Activated B cell treated with CpG ODN at 0.5 μM for 24 hours (primary cell): ENCODE measurements at regions not wholly inside any gene's neighbourhood (a gene's known extent, or its start where the extent isn't known, plus 50 kb on each side); places are given as distances from the start of the nearest gene placed in this dataset.

Experiments
- ATAC-seq: fragments of 200-7000 bp; cut with Tn5 transposase; one replicate; pipeline ENCODE4 v1.10.0; 2021; ENCODE audit warnings: low read depth, mild to moderate bottlenecking, moderate library complexity
- CTCF ChIA-PET: fragments of 350-600 bp; sonication (Branson Sonifier 250); formaldehyde crosslinking; loops from one replicate; lab custom pipeline; 2021; ENCODE audit warnings: antibody characterized with exemption; lab: Charles Lee
- POLR2A ChIA-PET: fragments of 350-600 bp; sonication (Branson Sonifier 250); formaldehyde crosslinking; loops from one replicate; lab custom pipeline; 2021; ENCODE audit warnings: antibody characterized with exemption; lab: Charles Lee
- DNase-seq: peaks from one replicate; pipeline ENCODE4 v3.0.0; 2022
- H3K27ac Mint-ChIP-seq: one replicate; pipeline ENCODE4 v1.8.0; 2020; ENCODE audit warnings: mixed read lengths
- H3K27me3 Mint-ChIP-seq: one replicate; pipeline ENCODE4 v1.8.0; 2021; ENCODE audit warnings: mixed read lengths
- H3K36me3 Mint-ChIP-seq: one replicate; pipeline ENCODE4 v1.8.0; 2021; ENCODE audit warnings: low read depth, mixed read lengths
- H3K4me1 Mint-ChIP-seq: one replicate; pipeline ENCODE4 v1.8.0; 2021; ENCODE audit warnings: mixed read lengths
- H3K4me3 Mint-ChIP-seq: one replicate; pipeline ENCODE4 v1.8.0; 2020; ENCODE audit warnings: mild to moderate bottlenecking, mixed read lengths
- H3K9me3 Mint-ChIP-seq: one replicate; pipeline ENCODE4 v1.8.0; 2020; ENCODE audit warnings: mixed read lengths
- CTCF ChIP-seq: fragments of 200-600 bp; IDR thresholded peaks from one replicate; pipeline ENCODE4 v1.8.0; 2022; ENCODE audit warnings: antibody characterized with exemption, mild to moderate bottlenecking
- intact Hi-C: fragments of 100-400 bp; cut with micrococcal nuclease; formaldehyde crosslinking; loops from one replicate; pipeline ENCODE4 v1.15.1; 2024

GRCh38 chr5:68478301-68479095 lies 262.9 kb downstream of the PIK3R1 start:
- peaks cover 7% of the 10 kb centered on the region for H3K4me1 Mint-ChIP-seq
- H3K36me3 Mint-ChIP-seq: no peaks in the 10 kb centered on the region

DNA sequence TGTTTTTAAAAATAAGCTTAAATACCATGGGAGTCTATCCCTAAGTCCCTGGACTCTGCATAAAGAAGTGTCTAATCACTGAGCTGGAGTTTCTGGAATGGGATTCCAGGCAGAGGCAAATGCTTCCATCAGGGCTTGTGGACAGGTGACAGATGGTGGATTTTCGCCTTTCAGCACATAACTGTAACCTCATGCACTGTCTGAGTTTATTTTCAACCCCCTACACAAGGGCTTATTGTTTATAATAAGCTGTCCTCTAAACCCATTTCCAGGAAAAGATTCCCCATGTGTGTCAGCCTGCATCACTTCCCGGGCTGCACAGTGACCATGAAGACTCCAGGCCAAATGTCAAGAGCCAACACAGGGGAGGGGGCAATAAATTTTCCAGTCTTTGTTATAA lies 264.0 kb downstream of the PIK3R1 start:
- Mint-ChIP-seq H3K4me1 (peaks cover 11% of the 10 kb centered on the region), H3K36me3 (no peaks in the 10 kb centered on the region), H3K27me3 (peaks cover 7% of the 10 kb centered on the region), H3K4me3 (no peak overlapping the region), H3K27ac (no peak overlapping the region), H3K9me3 (no peaks in the 10 kb centered on the region)
- intact Hi-C loops: no loop called here
- TF ChIP-seq CTCF: no peak
- POLR2A ChIA-PET: no interaction called here
- no peak for DNase-seq
- CTCF ChIA-PET: interaction anchor here (1.3 kb wide), 1 partner anchor 192 kb away, joined by 4 read pairs; no protein-coding TSS in a partner anchor
- ATAC-seq: no peak

More at GRCh38 chr5:68478301-68479095, 262.9 kb downstream of the PIK3R1 start:
- no peak for TF ChIP-seq CTCF
- ChIA-PET POLR2A (no interaction called here), CTCF (no interaction called here)
- DNase-seq: no peak
- intact Hi-C loops: no loop called here
- peaks cover 6% of the 10 kb centered on the region for H3K27me3 Mint-ChIP-seq
- H3K27ac Mint-ChIP-seq: no peak overlapping the region
- ATAC-seq: no peak
- no peaks in the 10 kb centered on the region for H3K9me3 Mint-ChIP-seq
- no peak overlapping the region for H3K4me3 Mint-ChIP-seq

- Mint-ChIP-seq H3K4me3 (no peak overlapping the region), H3K27me3 (peaks cover 7% of the 10 kb centered on the region), H3K27ac (no peak overlapping the region), H3K36me3 (no peaks in the 10 kb centered on the region), H3K9me3 (no peaks in the 10 kb centered on the region), H3K4me1 (peaks cover 11% of the 10 kb centered on the region)
- ChIA-PET CTCF (interaction anchor here (1.3 kb wide), 2 partner anchors 192 to 194 kb away, joined by 4 read pairs; no protein-coding TSS in a partner anchor), POLR2A (no interaction called here)
- intact Hi-C loops: no loop called here
- ATAC-seq: no peak
- TF ChIP-seq CTCF: no peak
- DNase-seq: no peak
These were observed 264.9 kb downstream of the PIK3R1 start for GRCh38 chr5:68480335-68480940.

- ChIA-PET CTCF (no interaction called here), POLR2A (no interaction called here)
- Mint-ChIP-seq H3K27me3 (peaks cover 7% of the 10 kb centered on the region), H3K9me3 (no peaks in the 10 kb centered on the region), H3K27ac (no peak overlapping the region), H3K4me1 (peaks cover 11% of the 10 kb centered on the region), H3K36me3 (no peaks in the 10 kb centered on the region), H3K4me3 (no peak overlapping the region)
- DNase-seq (no peak), ATAC-seq (no peak)
- no peak for TF ChIP-seq CTCF
- intact Hi-C loops: no loop called here
These were observed 266.6 kb downstream of the PIK3R1 start for GRCh38 chr5:68482199-68482598.

DNA sequence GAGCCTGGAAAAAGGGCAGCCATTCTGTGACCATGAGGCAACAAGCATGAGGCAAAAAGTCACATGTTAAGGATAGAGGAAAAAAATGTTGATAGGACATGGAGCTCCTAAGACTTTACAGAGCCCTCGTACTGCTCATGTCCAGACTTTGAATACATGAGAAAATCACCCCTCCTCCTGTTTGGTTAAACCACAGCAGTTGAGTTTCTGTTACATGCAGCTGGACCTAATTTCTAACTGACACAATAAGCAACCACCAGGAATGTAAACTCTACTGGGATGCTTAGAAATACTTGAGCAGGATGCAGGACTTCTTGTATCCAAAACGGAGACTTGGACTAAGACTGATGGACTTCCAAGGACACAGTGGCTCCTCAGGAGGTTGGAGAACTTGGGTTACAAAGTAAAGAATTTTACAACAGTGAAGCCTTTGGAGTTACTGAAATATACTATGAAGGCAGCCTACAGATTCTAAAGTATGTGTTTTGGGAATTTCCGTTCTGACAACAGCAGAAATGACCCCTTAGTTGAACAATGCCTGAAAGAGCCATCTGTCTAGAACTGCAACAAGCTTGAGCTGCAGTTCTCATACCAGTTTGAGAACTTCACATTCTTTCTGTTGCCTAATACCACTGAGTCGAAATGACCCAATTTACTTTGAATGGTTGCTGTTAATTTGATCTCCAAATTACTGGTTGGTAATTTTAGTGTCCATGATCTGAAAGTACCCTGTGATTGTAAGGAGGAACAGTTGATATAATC lies 268.9 kb downstream of the PIK3R1 start:
- H3K9me3 Mint-ChIP-seq: peaks cover 3% of the 10 kb centered on the region
- H3K27me3 Mint-ChIP-seq: peaks cover 9% of the 10 kb centered on the region
- no peaks in the 10 kb centered on the region for H3K36me3 Mint-ChIP-seq
- no peak overlapping the region for H3K4me3 Mint-ChIP-seq
- H3K4me1 Mint-ChIP-seq: peaks cover 11% of the 10 kb centered on the region
- TF ChIP-seq CTCF: no peak
- ATAC-seq (no peak), DNase-seq (no peak)
- no peak overlapping the region for H3K27ac Mint-ChIP-seq
- POLR2A ChIA-PET: no interaction called here
- CTCF ChIA-PET: no interaction called here
- intact Hi-C loops: no loop called here
